ENCODE measurements at regions not wholly inside any gene's neighbourhood (a gene's known extent, or its start where the extent isn't known, plus 50 kb on each side); places are given as distances from the start of the nearest gene placed in this dataset.

- TF ChIP-seq CTCF (tag by site-specific recombination; IDR thresholded peaks at IDR 0.05) (no peak), ZNF16 (tag by site-specific recombination; IDR thresholded peaks at IDR 0.05; ENCODE audit: low read depth) (no peak), SP2 (tag by site-specific recombination; IDR thresholded peaks at IDR 0.05) (no peak), ZNF571 (tag by site-specific recombination; IDR thresholded peaks at IDR 0.05) (no peak), ZNF561 (tag by site-specific recombination; IDR thresholded peaks at IDR 0.05; ENCODE audit: borderline replicate concordance) (no peak), ZNF223 (tag by site-specific recombination; IDR thresholded peaks at IDR 0.05) (no peak), ATF2 (tag by site-specific recombination; IDR thresholded peaks at IDR 0.05; ENCODE audit: low read depth) (no peak)
Observed at GRCh38 chr1:96073100-96073499, 648.5 kb upstream of the PTBP2 start.

All from HEK293 (cell line).